DMS 273 (cell line): ENCODE measurements at regions not wholly inside any gene's neighbourhood (a gene's known extent, or its start where the extent isn't known, plus 50 kb on each side); places are given as distances from the start of the nearest gene placed in this dataset.
A peak's percentile ranks its signal among the peaks of the same experiment; 100 is the strongest.

Experiments used
- DNase-seq: peaks from one replicate; lab custom pipeline; 2025; ENCODE audit not compliant: unreplicated experiment; lab: John Stamatoyannopoulos, UW

DNA sequence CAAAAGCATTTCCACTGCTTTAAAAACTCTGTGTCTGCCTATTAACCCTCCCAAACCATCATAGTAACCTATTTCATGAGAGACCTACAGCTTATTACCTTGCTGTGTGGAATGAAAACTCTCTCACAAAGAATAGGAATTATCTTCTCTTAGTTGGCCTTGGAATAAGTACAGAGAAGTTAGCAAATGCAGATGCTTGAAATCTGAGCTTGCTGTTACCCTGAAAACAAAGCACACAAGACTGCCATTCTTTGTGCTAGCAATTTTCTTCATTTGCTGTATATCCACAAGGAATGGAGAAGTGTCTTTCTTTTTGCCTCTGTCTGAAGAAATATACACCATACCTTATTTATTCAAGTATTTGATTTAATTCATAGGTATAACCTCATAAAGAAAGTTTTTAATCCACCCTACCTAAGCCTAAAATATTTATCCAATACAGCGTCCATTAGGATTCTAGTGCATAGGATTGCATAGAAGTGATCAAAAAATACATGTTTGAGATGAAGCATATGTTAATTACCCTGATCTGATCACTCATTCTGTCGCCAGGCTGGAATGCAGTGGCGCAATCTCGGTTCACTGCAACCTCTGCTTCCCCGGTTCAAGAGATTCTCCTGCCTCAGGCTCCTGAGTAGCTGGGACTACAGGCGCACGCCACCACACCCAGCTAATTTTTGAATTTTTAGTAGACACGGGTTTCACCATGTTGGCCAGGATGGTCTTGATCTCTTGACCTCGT lies 451.1 kb downstream of the LTN1 start:
- DNase-seq: no peak

DNA sequence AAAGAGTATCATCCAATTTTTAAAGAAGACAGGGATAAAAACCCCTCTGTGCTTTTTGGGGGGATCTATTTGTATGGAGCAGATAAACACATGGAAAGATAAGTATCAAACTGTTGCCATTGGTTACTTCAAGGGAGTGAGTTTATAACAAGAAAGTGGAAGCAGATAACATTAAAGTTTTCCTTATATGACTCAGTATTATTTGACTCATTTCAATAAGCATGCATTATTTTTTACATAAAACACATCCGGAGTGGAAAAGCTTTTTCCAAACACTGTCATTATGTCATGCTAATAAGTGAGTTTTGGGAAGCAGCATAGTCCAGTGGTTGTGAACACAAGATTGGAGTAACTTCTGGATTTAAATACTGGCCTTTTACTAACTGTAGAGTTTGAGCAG lies 452.2 kb downstream of the LTN1 start:
- DNase-seq: no peak

DNA sequence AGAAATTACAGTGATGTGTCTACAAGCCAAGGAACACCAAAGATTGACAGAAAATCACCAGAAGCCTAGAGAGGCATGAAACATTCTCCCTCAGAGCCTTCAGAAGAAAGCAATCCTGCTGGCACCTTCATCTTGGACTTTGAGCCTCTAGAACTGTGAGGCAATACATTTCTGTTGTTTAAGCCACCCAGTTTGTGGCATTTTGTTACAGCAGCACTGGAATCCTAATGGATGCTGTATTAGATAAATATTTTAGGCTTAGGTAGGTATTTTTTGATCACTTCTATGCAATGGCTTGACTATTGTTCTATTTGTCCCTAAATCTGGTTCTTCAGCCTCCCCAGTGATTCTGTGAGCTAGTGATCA lies 453.1 kb downstream of the LTN1 start:
- DNase-seq: no peak

DNA sequence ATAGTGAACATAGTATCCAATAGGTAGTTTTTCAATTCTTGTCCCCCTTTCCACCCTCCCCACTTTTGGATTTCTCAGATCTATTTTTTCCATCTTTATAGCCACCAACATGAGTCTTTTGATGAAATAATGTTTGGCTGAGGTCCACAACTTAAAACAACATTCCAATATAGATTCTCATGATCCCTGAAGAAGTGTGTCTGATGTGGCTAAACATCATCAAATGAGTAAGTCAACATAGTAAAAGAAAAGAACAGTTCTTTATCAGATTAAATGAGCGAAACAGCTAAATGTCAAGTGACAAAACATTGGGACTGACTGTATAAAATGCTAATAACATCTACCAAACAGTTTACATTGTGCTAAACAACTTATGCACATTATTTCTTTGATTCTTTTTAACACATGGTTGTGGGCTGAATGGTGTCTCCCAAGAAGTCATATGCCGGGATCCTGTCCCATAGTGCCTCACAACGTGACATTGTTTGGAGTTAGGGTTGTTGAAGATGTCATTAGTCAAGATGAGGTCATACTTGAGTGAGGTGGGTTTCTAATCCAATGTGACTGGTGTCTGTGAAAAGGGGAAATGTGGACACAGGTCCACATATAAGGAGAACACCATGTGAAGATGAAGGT lies 453.6 kb downstream of the LTN1 start:
- DNase-seq: no peak

DNA sequence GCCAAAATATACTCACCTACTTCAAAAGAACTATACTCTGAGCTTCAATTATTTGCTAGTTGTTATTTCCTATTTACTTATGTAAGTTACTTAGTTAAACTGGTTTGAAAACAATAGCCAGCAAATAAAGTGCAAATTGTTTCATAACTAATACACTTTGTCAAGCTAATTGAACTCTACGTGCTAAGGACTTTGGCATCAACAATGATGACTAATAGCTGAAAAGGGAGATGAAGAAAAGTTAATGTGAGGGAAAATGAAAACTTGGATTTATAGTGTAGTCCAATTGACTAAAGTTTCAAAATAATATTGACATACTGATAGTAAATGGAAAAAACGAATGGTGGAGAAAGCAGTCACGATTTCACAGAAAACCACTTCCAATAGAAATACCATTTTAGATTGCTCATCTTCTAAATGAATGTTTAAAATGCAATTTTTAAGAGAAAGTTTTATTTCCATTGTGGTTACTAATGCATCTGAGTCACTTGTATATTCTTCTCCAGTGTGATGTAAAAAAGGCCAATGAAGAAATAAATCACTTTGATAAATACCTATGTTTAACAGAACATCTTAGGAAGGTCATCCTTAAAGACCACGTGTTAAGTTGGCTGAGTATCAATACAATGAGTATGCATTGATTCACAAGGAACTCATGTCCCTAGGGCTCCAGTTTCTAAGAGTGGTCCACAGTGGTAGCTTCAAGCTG lies 455.2 kb downstream of the LTN1 start:
- DNase-seq: no peak

DNA sequence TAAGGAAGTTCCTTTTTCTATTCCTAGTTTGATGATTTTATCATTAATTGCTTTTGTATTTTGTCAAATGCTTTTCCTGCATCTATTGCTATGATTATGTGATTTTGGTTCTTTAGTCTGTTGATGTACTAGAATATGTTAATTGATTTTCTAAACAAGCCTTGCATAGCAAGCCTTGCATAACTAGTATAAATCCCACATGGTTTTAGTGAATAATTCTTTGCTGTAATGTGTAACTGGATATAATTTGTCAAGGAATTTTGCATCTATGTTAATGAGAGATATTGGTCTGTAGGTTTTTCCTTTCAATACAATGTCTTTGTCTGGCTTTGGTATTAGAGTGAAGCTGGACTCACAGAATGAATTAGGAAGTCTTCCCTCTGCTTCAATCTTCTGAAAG lies 460.2 kb downstream of the LTN1 start:
- DNase-seq: no peak

DNA sequence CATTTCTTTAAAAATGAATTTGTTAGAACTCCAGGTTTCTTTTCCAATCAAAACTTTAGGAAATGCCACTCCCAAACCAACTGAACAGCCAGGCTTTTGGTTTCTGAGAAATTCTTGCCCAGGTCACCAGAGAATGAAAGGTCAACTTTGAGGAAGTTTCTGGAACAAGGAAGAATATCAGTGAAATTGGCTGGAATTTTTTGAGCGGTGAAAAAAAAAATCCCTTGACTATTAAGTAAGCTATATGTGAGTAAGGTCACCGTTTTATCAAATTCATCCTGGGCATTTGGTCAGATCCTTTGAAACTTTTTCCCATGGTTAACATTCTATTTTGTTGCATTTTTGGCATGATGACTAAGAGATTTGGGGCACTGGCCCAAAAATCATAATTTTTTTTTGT lies 469.3 kb downstream of the LTN1 start:
- no peak for DNase-seq

DNA sequence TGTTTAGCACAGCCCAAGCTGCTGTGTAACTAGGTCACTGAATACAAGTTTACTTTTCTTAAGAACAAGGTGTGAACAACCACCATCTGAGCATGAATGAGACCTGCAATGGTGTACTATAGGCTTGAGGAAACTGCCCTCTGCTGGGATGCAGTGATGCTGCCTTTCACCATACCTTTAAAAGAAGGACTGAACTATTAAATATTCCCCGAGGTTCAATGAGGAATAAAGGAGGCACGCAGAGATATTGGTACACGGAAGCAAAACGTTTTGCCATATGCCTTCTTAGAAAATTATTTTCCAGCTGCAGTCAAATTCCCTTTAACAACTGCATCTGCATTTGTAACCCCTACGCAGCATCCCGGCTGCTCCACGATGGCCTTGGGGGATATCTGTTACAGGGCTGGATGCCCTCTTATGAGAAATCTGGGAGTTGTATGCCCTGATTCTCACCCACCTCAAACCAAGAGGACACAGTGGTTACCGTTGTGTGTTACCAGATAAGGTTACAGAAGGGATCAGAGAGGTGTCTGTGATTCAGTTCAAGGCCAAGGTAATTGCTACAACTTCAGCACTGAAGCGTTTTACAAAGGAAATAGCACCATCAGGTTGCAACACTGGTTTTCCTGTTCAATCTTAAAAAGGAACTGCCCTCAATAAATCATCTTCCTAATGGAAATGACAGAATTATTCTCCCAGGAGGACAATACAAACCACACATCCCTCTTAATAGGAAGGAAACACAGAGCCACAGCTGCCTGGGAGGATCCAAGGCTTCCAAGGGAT lies 470.5 kb downstream of the LTN1 start:
- peak; percentile 5 for DNase-seq

DNA sequence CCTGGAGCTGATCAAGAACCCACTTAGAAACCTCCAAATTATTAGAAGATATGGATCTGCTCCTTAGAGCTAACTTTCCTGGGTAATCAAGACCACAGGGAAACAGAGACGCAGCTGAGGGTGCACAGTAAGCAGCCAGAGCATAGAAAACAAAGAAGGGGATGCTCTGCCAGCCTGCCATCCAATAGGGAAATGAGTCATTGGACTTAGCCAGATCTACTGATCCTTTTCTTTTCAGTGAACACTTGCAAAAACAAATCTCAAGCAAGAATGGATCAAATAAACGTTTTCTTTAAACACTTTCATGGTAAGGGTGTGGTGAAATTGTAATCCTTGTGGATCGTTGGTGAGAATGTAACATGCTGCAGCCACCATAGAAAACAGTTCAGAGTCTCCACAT lies 474.0 kb downstream of the LTN1 start:
- no peak for DNase-seq

DNA sequence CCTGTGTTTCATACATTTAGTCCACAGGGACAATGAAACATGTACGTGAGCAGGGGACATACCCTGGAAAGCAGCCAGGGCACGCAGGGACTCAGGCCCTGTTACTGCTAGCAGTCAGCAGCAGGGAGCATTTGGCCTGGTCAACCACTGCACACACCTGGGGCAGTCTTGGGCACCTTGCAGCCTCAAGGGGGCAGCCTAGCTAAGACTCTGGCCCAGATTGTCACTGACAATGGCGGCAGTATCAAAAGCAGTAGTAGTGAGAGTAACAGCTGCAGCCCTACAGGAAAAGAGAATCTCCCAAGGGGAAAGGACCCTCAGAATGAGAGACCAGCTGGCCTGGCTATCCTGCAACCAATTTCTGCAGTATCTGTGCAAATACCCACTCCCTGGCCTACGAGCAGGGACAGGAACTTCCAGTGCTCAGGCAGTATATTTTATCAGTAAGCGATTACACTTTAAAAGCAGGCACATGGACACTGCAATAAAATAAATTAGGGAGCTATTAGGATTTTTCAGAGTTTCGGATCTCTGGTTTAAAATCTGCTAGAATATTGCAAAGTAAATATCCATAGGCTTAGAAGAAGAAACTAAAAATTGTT lies 475.6 kb downstream of the LTN1 start:
- peak; percentile 84 for DNase-seq

DNA sequence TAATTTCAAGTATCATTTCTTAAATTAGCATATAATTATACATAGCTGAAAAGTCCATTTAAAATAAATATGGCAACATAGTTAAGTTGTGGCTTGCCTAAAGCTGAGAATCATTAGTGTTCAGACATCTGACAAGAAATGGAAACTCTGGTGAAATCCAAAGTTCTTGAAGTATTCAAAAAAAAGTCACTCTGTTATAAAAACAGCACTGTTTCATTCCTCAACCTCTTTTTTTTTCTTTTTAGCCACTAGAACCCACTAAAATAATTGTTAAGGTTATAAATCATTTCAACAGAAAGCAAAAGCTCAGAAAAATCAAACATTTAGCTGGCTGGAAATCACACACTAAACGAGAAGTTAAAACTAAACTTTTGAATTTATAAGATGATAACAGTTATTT lies 476.7 kb downstream of the LTN1 start:
- no peak for DNase-seq

DNA sequence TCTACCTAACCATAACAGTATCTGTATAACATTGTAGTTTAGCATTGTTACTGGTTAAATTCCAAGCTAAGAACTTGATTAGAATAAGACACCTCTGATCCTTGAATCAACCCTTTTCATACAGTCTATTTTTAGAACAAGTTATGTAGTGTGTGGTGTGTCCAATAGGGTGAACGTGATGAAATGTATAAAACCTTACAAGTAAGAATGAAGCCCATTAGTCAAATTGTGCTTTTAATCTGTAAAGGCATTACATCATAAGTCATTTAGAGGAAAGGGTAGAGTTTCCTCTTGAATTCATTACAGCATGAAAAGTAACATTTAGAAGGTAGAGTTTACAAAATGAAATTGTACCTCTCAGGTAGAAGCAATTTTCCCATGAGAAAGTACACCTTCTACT lies 479.2 kb downstream of the LTN1 start:
- no peak for DNase-seq

DNA sequence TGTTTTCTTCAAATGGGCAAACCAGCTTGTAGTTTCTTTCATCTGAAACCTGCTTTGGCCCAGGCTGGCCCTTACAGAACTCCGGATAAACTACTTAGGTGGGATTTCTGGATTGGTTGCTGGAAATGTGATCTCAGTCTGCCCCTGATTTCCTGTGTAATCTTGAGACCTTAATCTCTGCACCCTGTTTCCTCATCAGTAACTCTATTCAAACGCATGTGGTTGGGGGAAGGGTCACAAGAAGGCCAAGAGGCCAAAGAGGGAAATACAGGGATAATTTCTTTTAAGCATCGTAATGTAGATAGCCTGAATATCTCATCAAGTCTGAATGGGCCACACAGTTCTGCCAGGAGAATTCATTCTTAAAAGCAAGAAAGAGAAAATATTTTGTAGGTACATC lies 483.6 kb downstream of the LTN1 start:
- no peak for DNase-seq

DNA sequence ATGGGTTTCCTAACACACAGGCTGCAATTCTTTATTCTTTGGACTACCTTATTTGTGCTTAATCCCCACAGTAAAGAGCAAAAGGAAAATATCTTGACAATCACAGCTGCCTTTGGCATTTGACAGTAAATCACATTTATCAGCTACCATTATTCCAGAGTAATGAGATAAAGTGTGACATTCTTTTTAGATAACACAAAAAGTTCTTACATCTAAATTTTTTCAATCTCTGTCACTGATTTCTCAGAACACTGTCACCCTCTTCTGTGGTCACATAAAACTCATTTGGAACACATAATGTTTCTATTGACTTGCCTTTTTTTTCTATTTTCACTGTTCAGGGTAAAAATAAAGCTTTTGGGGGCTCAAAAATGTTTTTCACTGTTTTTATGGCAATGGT lies 484.6 kb downstream of the LTN1 start:
- DNase-seq: no peak

DNA sequence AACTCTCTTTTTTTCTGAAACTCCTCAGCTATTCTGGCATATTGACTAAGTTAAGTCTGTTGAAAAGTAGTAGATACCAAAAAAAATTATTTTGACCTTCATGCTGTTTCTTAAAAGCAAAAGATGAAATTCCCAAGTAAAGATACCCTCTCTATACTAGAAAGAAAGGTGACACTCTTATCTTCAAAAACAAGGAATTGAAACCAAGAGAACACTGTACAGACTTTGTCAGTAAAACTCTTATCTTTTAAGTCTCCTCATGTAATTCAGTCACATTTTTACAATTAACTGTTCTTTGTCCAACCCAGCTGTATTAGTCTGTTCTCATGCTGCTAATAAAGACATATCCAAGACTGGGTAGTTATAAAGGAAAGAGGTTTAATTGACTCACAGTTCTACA lies 496.2 kb downstream of the LTN1 start:
- DNase-seq: no peak

DNA sequence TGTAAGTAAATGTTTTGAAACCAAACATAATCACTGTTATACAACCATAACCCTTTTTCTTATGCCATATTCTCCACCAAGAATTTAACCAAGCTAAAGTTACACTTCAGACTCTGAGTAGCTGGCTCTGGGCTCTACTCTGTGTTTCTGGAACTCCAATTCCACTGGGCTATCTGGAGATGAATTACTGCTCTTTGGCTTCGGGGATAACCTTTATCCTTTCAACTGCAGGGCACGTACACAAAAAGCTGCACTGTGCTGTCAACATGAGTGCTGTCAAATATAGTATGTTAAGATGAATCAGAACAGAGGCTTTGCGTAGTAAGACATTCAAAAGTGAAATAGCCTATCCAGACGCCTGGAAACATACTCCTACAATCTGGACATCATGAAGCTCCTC lies 500.6 kb downstream of the LTN1 start:
- DNase-seq: no peak

DNA sequence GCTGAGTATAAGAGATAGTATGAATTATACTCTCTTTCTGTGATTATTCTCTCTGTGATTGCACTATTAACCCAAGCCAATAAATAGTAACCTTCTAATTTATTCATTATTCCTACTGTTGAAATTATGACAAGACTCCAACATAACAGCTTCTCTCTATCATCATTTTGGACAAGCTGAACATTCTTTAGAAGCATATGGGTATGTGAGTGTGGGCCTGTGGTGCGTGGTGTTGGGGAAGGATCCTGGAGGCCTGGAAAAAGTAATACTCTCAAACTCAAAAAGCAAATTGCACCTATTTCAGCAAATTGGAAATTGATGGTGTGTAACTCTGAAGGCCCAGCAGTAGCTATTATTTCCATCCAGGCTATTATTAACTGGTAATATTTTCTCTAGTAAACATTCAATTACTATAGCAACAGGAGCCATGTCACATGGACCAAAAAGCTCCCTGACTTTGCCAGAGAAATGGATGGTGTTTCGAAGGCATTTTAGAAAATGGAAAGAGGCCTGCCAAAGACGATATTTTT lies 502.8 kb downstream of the LTN1 start:
- DNase-seq: no peak

DNA sequence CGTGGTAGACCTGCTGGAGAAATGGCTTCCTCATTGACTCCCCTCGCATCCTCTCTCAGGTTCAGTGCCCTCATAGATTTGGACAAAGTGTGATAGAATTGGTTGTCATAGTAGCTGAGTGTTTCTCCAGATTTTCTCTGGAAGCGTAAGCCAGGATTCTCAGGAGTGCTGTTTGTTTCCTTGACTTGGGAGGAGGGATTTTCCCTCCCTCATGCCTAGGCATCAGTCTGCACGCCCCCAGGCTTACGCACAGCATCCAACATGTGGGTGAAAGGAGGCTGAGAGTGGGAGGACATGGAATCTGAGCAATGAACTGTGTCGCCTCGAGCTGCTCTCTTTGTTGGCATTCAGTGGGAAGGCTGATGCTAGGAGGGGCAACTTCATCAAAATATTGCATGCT lies 503.5 kb downstream of the LTN1 start:
- no peak for DNase-seq

DNA sequence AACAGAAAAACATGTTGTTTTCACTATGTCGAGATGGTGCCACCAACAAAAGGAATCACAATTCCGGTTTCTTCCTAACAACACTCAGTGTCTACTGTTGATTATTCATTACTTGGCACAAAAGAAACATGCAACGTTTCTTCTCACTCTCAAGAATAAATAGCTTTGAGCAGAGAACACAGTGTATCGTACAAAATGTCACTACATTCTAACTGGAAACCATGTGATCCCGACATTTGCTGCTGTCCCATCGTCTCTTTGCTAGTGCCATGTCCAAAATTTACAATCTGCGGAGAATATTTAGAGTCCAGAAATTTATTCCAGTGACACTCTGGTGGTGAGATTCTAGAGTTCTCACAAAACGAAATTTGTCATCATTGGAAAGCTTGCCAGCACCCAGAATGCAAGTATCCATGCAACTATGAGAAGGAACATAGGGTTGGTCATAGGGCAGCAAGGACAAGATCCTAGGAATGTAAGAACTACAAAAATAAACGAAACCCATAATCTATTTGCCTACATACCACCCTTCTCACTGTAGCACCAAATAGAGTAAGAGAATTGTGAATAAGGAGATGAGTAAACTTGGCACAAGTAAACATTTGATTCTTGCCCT lies 505.1 kb downstream of the LTN1 start:
- DNase-seq: no peak

DNA sequence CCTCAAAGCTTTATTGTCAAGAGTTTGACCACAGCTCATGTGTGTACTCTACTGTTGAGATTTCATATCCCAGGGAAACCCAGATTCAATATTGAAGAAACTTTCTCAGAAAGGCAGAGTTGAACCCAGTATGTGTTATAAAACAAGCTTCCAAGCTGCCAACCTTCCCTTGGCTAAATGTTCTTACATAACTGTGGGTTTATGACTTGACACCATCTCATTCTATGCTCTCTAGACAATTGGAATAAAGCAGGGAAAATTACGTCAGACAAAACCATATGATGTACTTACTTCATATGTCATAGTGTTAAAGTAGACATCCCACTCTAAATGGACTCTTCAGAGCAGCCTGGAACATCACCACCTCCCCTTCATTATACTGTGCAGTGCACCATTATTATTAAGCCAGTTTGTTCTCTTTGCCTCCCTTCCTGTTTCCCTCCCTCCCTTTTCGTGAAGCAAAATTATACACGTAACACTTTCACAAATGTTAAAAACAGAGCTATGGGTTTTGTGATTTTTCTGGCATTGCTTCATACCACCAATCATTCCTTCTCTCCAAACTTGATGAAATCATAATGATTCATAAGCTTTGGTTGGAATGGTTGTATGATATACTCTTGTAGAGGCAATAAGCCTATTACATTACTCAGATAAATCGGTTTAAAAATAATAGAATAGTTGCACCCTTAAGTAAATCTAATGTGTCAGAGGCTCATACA lies 507.2 kb downstream of the LTN1 start:
- DNase-seq: no peak
